Activated CD8-positive, alpha-beta memory T cell treated with anti-CD3 and anti-CD28 coated beads, Interleukin-2, amount 10 ng/mL, durations not matched to agents 7 days and 5 days (primary cell): ENCODE measurements at regions not wholly inside any gene's neighbourhood (a gene's known extent, or its start where the extent isn't known, plus 50 kb on each side); places are given as distances from the start of the nearest gene placed in this dataset.

Experiments used
- ATAC-seq: fragments of 150-1000 bp; cut with Tn5 transposase; one replicate; pipeline ENCODE4 v1.10.0; 2021; ENCODE audit warnings: moderate library complexity
- CTCF ChIA-PET: fragments of 350-600 bp; sonication (Branson Sonifier 250); formaldehyde crosslinking; loops from one replicate; lab custom pipeline; 2021; ENCODE audit warnings: antibody characterized with exemption; lab: Charles Lee
- DNase-seq: peaks from one replicate; pipeline ENCODE4 v3.0.0-alpha.2; 2020
- H3K27ac Mint-ChIP-seq: one replicate; pipeline ENCODE4 v1.8.0; 2021; ENCODE audit warnings: mild to moderate bottlenecking, mixed read lengths
- H3K27me3 Mint-ChIP-seq: one replicate; pipeline ENCODE4 v1.8.0; 2021; ENCODE audit warnings: mixed read lengths
- H3K36me3 Mint-ChIP-seq: one replicate; pipeline ENCODE4 v1.8.0; 2021; ENCODE audit warnings: mild to moderate bottlenecking, mixed read lengths
- H3K4me1 Mint-ChIP-seq: one replicate; pipeline ENCODE4 v1.8.0; 2021; ENCODE audit warnings: mixed read lengths
- H3K4me3 Mint-ChIP-seq: one replicate; pipeline ENCODE4 v1.8.0; 2021; ENCODE audit warnings: mild to moderate bottlenecking, moderate library complexity, mixed read lengths
- H3K9me3 Mint-ChIP-seq: one replicate; pipeline ENCODE4 v1.8.0; 2022; ENCODE audit warnings: low read depth, mixed read lengths

DNA sequence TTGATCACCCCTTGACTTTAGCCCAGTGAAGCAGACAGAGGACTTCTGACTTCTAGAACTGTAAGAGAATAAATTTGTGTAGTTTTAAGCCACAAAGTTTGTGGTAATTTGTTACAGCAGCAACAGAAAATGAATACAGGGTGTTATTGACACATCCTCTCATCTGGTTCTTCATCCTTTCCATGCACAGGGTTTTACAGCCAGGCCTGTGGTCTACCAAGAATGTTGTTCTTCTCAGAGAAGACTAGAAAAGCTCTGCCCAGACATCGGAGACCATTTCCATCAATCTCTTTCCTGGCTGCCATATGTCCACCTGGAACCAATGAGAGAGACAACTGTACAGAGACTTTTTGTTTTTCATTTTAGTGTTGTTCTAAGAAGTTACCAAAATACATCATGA lies 308.2 kb upstream of the AMIGO2 start:
- Mint-ChIP-seq H3K27ac (peak overlapping the region; percentile 43), H3K9me3 (no peaks in the 10 kb centered on the region), H3K36me3 (peaks cover 7% of the 10 kb centered on the region), H3K4me3 (no peak overlapping the region), H3K27me3 (no peaks in the 10 kb centered on the region), H3K4me1 (peaks cover 52% of the 10 kb centered on the region)
- DNase-seq, result no peak
- no peak for ATAC-seq
- CTCF ChIA-PET, result interaction anchor here (1.0 to 1.3 kb wide), 4 partner anchors 23 to 356 kb away, joined by 3 read pairs; no protein-coding TSS in a partner anchor

GRCh38 chr12:47385653-47386052 lies 305.9 kb upstream of the AMIGO2 start:
- DNase-seq, result no peak
- ATAC-seq, result no peak
- peaks cover 6% of the 10 kb centered on the region for H3K36me3 Mint-ChIP-seq
- H3K4me1 Mint-ChIP-seq, result peaks cover 33% of the 10 kb centered on the region
- no peaks in the 10 kb centered on the region for H3K9me3 Mint-ChIP-seq
- no peak overlapping the region for H3K4me3 Mint-ChIP-seq
- CTCF ChIA-PET, result no interaction called here
- H3K27ac Mint-ChIP-seq, result no peak overlapping the region
- no peaks in the 10 kb centered on the region for H3K27me3 Mint-ChIP-seq

GRCh38 chr12:47383942-47384341 lies 304.2 kb upstream of the AMIGO2 start:
- peaks cover 25% of the 10 kb centered on the region for H3K4me1 Mint-ChIP-seq
- no peaks in the 10 kb centered on the region for H3K9me3 Mint-ChIP-seq
- DNase-seq (no peak), ATAC-seq (no peak)
- CTCF ChIA-PET, result interaction anchor here (1.2 to 2.1 kb wide), 4 partner anchors 14 to 352 kb away, joined by 3 to 5 read pairs (median 4); no protein-coding TSS in a partner anchor
- no peak overlapping the region for H3K4me3 Mint-ChIP-seq
- no peaks in the 10 kb centered on the region for H3K27me3 Mint-ChIP-seq
- H3K27ac Mint-ChIP-seq, result no peak overlapping the region
- peaks cover 10% of the 10 kb centered on the region for H3K36me3 Mint-ChIP-seq

- no peaks in the 10 kb centered on the region for H3K9me3 Mint-ChIP-seq
- peaks cover 13% of the 10 kb centered on the region for H3K4me1 Mint-ChIP-seq
Measured at GRCh38 chr12:47382305-47382704, 302.5 kb upstream of the AMIGO2 start.

GRCh38 chr12:47378907-47379306 lies 299.1 kb upstream of the AMIGO2 start:
- no peak overlapping the region for H3K4me3 Mint-ChIP-seq
- peaks cover 10% of the 10 kb centered on the region for H3K4me1 Mint-ChIP-seq
- CTCF ChIA-PET, result interaction anchor here (1.0 to 1.5 kb wide), 2 partner anchors 9 to 14 kb away, joined by 3 to 5 read pairs; no protein-coding TSS in a partner anchor
- no peak overlapping the region for H3K27ac Mint-ChIP-seq
- H3K27me3 Mint-ChIP-seq, result no peaks in the 10 kb centered on the region
- peaks cover 15% of the 10 kb centered on the region for H3K36me3 Mint-ChIP-seq
- H3K9me3 Mint-ChIP-seq, result peaks cover under 1% of the 10 kb centered on the region
- ATAC-seq (no peak), DNase-seq (no peak)

More at GRCh38 chr12:47382305-47382704, 302.5 kb upstream of the AMIGO2 start:
- Mint-ChIP-seq H3K4me3 (no peak overlapping the region), H3K27ac (no peak overlapping the region), H3K27me3 (no peaks in the 10 kb centered on the region), H3K36me3 (peaks cover 8% of the 10 kb centered on the region)
- ATAC-seq (no peak), DNase-seq (no peak)
- CTCF ChIA-PET, result interaction anchor here (0.6 to 3.1 kb wide), 2 partner anchors 15 to 350 kb away, joined by 3 to 15 read pairs; no protein-coding TSS in a partner anchor

DNA sequence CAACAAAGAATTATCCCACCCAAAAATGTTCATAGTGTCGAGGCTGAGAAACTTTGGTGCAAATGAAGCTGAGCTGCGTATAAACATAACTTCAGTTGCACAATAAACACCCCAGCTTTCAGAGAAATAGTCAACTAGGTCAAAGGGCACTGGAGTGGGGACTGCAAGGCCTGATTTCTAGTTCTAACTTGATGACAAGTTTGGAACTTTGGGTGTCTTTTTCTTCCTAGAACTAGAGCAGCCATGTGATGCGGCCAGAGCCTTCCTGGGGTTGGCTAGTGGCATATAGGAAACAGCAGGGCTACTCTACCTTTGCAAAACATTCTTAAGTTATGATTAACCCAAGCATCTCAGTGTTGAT lies 298.4 kb upstream of the AMIGO2 start:
- no peak for ATAC-seq
- Mint-ChIP-seq H3K9me3 (peaks cover 3% of the 10 kb centered on the region), H3K27ac (no peak overlapping the region)

DNA sequence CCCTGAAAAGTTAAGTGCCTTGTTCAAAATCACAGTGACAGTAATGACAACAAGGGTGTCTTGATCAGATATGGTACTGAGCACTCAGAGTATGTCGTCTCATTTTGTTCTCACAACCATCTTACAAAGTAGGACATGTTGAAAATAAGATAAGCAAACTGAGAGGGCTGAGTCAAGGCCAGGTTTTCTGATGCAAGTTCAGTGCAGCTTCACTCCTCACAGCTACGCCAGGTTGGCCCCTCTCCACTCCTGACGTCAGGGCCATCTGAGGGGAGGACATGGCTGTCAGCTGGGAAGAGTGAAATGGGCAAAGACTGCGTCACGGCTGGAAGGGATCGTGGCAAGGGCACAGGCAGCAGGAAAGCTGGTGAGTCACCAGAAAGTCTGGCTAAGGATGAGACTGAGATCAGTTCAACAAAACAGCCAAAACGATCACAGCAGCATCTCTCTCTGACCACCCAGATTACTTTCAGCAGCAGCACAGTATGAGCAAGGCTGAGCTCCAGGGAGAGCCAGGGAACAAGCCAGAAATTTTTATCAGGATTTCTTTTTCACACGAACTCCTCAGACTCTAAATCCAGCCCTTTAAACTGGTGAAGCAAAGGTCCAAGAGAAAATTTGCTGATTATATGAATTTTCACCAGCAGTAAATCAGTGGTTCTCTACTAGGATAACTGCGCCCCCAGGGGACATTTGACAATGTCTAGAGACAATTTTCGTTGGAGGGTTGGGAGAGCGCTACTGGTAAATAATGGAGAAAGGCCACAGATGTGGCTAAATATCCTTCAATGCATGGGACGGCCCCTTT lies 297.9 kb upstream of the AMIGO2 start:
- ATAC-seq, result no peak
- H3K27ac Mint-ChIP-seq, result no peak overlapping the region
- H3K4me1 Mint-ChIP-seq, result peaks cover 10% of the 10 kb centered on the region
- H3K36me3 Mint-ChIP-seq, result peaks cover 21% of the 10 kb centered on the region
- no peak for DNase-seq
- no peak overlapping the region for H3K4me3 Mint-ChIP-seq
- CTCF ChIA-PET, result no interaction called here
- H3K27me3 Mint-ChIP-seq, result no peaks in the 10 kb centered on the region
- peaks cover 3% of the 10 kb centered on the region for H3K9me3 Mint-ChIP-seq

More for the DNA sequence above, 298.4 kb upstream of the AMIGO2 start:
- DNase-seq, result no peak
- Mint-ChIP-seq H3K27me3 (no peaks in the 10 kb centered on the region), H3K4me1 (peaks cover 9% of the 10 kb centered on the region), H3K36me3 (peaks cover 17% of the 10 kb centered on the region), H3K4me3 (no peak overlapping the region)
- CTCF ChIA-PET, result interaction anchor here (1.0 kb wide), 1 partner anchor 13 kb away, joined by 3 read pairs; no protein-coding TSS in a partner anchor

GRCh38 chr12:47376927-47377326 lies 297.2 kb upstream of the AMIGO2 start:
- Mint-ChIP-seq H3K27ac (no peak overlapping the region), H3K4me3 (no peak overlapping the region), H3K4me1 (peaks cover 13% of the 10 kb centered on the region), H3K9me3 (peaks cover 3% of the 10 kb centered on the region), H3K27me3 (no peaks in the 10 kb centered on the region), H3K36me3 (peaks cover 23% of the 10 kb centered on the region)
- ATAC-seq (no peak), DNase-seq (no peak)
- CTCF ChIA-PET, result no interaction called here

GRCh38 chr12:47373554-47374150 lies 293.9 kb upstream of the AMIGO2 start:
- DNase-seq (no peak), ATAC-seq (no peak)
- no peak overlapping the region for H3K4me3 Mint-ChIP-seq
- H3K27ac Mint-ChIP-seq, result no peak overlapping the region
- CTCF ChIA-PET, result interaction anchor here (1.6 kb wide), 2 partner anchors 9 to 11 kb away, joined by 3 read pairs; no protein-coding TSS in a partner anchor
- peaks cover 6% of the 10 kb centered on the region for H3K9me3 Mint-ChIP-seq
- peaks cover 28% of the 10 kb centered on the region for H3K36me3 Mint-ChIP-seq
- H3K27me3 Mint-ChIP-seq, result no peaks in the 10 kb centered on the region
- H3K4me1 Mint-ChIP-seq, result peaks cover 7% of the 10 kb centered on the region

- ATAC-seq (no peak), DNase-seq (no peak)
- no peak overlapping the region for H3K4me3 Mint-ChIP-seq
- H3K9me3 Mint-ChIP-seq, result peaks cover 6% of the 10 kb centered on the region
- H3K4me1 Mint-ChIP-seq, result peaks cover 7% of the 10 kb centered on the region
- no peaks in the 10 kb centered on the region for H3K27me3 Mint-ChIP-seq
- H3K27ac Mint-ChIP-seq, result no peak overlapping the region
- CTCF ChIA-PET, result interaction anchor here (1.6 kb wide), 1 partner anchor 9 kb away, joined by 5 read pairs; no protein-coding TSS in a partner anchor
- H3K36me3 Mint-ChIP-seq, result peaks cover 26% of the 10 kb centered on the region
Measured at GRCh38 chr12:47370421-47370820, 290.7 kb upstream of the AMIGO2 start.

DNA sequence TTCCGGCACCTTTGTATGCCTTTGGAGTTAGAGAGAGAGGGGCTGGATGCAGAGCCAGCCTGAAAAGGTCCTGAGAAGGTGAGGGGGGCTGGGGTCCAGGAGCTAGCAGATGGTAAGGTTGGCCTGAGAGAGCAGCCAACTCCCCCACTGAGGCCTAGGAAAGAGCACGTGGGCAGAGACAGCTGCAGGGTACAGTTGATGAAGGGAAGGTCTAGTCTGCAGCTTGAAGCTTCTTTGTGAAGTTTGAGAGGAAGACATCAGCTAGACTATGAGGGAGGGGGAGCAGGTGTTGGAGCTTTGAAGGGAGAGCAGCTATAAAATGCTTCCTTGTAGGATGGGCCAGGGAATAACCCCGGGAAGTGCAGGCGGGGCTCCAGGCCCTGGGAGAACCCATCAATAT lies 289.3 kb upstream of the AMIGO2 start:
- peaks cover 10% of the 10 kb centered on the region for H3K4me1 Mint-ChIP-seq
- H3K4me3 Mint-ChIP-seq, result no peak overlapping the region
- H3K27me3 Mint-ChIP-seq, result no peaks in the 10 kb centered on the region
- DNase-seq (no peak), ATAC-seq (no peak)
- peaks cover 25% of the 10 kb centered on the region for H3K36me3 Mint-ChIP-seq
- H3K27ac Mint-ChIP-seq, result no peak overlapping the region
- CTCF ChIA-PET, result interaction anchor here (1.4 to 3.0 kb wide), 5 partner anchors 11 to 149 kb away, joined by 3 to 10 read pairs (median 5); no protein-coding TSS in a partner anchor
- peaks cover 6% of the 10 kb centered on the region for H3K9me3 Mint-ChIP-seq

DNA sequence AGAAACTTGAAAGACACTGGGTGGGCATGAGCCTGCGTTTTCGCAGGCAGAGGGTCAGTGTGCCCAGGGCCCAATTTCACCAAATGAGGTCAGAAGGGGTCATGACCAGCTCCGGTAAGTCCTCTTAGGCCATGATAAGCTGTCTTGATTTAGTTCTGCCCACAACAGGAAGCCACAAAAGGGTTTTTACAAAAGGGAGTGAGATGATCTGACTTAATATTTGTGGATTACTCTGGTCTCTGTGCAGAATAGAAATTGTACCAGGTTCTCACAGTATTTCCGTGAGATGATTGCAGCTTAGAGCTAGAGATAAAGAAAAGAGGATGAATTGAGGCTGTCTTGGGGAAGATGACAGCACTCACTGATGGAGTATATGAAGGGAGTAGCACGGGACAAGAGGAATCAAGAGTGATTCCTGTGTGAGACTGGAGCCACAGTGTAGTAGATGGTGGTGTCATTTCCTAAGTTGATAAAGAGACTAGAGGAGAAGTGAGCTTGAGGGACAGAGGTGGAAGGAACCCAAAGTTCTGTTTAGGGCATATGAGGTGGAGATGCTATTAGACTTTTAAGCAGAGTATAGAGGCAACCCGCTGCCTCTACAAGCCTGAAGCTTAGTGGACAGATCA lies 288.3 kb upstream of the AMIGO2 start:
- peaks cover 21% of the 10 kb centered on the region for H3K36me3 Mint-ChIP-seq
- no peak overlapping the region for H3K4me3 Mint-ChIP-seq
- H3K27ac Mint-ChIP-seq, result no peak overlapping the region
- CTCF ChIA-PET, result interaction anchor here (0.9 to 3.0 kb wide), 6 partner anchors 22 to 166 kb away, joined by 3 to 10 read pairs (median 4); no protein-coding TSS in a partner anchor
- H3K27me3 Mint-ChIP-seq, result no peaks in the 10 kb centered on the region
- H3K9me3 Mint-ChIP-seq, result peaks cover 4% of the 10 kb centered on the region
- no peak for DNase-seq
- peak; percentile 27 for ATAC-seq
- peaks cover 10% of the 10 kb centered on the region for H3K4me1 Mint-ChIP-seq

- H3K4me1 Mint-ChIP-seq, result peaks cover 18% of the 10 kb centered on the region
- H3K9me3 Mint-ChIP-seq, result peaks cover 4% of the 10 kb centered on the region
- DNase-seq, result no peak
- CTCF ChIA-PET, result interaction anchor here (1.0 to 3.0 kb wide), 2 partner anchors 31 to 345 kb away, joined by 3 to 10 read pairs; no protein-coding TSS in a partner anchor
- no peak overlapping the region for H3K4me3 Mint-ChIP-seq
- H3K27me3 Mint-ChIP-seq, result no peaks in the 10 kb centered on the region
- peaks cover 13% of the 10 kb centered on the region for H3K36me3 Mint-ChIP-seq
- no peak overlapping the region for H3K27ac Mint-ChIP-seq
- no peak for ATAC-seq
Measured at GRCh38 chr12:47366579-47366978, 286.8 kb upstream of the AMIGO2 start.
